ENCODE measurements at regions not wholly inside any gene's neighbourhood (a gene's known extent, or its start where the extent isn't known, plus 50 kb on each side); places are given as distances from the start of the nearest gene placed in this dataset.

DNA sequence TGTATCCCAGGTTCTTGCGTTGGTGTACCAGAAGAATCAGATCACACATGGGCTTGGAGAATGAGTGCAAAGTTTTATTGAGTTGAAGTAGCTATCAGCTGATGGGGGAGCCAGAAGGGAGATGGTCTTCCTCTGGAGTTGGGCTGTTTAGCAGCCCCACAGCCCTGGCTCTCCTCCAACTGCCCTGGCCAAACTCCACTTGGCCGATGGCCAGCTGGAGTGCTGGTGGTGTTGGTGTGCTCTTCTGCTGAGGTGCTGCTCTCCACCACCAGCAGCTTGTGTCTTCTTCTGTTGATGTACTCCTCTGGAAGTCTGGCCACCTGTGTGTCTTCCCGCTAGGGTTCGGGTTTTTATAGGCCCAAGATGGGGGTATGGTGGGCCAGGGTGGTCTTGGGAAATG, 172.8 kb downstream of the TINAG start:
- TF ChIP-seq MYC (IDR thresholded peaks at IDR 0.05; ENCODE audit: low read depth, low read length) (no peak), MAX (IDR thresholded peaks at IDR 0.05; ENCODE audit: low read depth, low read length) (no peak), POLR2A (IDR thresholded peaks at IDR 0.05; ENCODE audit: extremely low read depth, insufficient read length) (no peak)
- TF ChIP-seq, protein P1, sequence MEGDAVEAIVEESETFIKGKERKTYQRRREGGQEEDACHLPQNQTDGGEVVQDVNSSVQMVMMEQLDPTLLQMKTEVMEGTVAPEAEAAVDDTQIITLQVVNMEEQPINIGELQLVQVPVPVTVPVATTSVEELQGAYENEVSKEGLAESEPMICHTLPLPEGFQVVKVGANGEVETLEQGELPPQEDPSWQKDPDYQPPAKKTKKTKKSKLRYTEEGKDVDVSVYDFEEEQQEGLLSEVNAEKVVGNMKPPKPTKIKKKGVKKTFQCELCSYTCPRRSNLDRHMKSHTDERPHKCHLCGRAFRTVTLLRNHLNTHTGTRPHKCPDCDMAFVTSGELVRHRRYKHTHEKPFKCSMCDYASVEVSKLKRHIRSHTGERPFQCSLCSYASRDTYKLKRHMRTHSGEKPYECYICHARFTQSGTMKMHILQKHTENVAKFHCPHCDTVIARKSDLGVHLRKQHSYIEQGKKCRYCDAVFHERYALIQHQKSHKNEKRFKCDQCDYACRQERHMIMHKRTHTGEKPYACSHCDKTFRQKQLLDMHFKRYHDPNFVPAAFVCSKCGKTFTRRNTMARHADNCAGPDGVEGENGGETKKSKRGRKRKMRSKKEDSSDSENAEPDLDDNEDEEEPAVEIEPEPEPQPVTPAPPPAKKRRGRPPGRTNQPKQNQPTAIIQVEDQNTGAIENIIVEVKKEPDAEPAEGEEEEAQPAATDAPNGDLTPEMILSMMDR (IDR thresholded peaks at IDR 0.05; ENCODE audit: low read depth, low read length): no peak

DNA sequence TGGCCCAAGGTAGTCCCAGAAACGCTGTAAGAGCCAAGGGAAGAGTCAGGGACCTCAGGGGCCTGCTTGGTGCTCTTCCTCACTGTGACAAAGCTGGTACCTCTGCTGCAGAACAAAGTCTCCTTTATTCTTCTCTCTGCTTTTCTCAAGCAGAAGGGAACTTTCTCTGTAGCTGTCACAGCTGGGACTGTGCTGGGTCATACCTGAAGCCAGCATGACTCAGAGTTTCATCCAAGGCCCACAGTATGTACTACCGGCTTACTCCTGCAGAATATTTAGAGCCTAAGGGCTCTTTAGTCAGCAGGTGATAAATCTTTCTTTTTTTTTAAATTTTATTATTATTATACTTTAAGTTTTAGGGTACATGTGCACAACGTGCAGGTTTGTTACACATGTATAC, 183.2 kb downstream of the TINAG start:
- no peak overlapping the region for H3K4me3 ChIP-seq (ENCODE audit: low read depth, low read length)
- no peak for DNase-seq (ENCODE audit: low read depth)
- TF ChIP-seq, protein P1 (IDR thresholded peaks at IDR 0.05; ENCODE audit: low read depth, low read length): no peak
- no peak for TF ChIP-seq MYC (IDR thresholded peaks at IDR 0.05; ENCODE audit: low read depth, low read length)
- TF ChIP-seq MAX (IDR thresholded peaks at IDR 0.05; ENCODE audit: low read depth, low read length): no peak

More for the DNA sequence above, 172.8 kb downstream of the TINAG start:
- no peak overlapping the region for H3K4me3 ChIP-seq (ENCODE audit: low read depth, low read length)
- DNase-seq (ENCODE audit: low read depth): no peak

- no peak for DNase-seq (ENCODE audit: low read depth)
- H3K4me3 ChIP-seq (ENCODE audit: low read depth, low read length): no peak overlapping the region
- TF ChIP-seq MYC (IDR thresholded peaks at IDR 0.05; ENCODE audit: low read depth, low read length) (no peak), MAX (IDR thresholded peaks at IDR 0.05; ENCODE audit: low read depth, low read length) (no peak), POLR2A (IDR thresholded peaks at IDR 0.05; ENCODE audit: extremely low read depth, insufficient read length) (no peak)
- TF ChIP-seq, protein P1 (IDR thresholded peaks at IDR 0.05; ENCODE audit: low read depth, low read length): no peak
Measured at GRCh38 chr6:54493138-54493537, 184.9 kb downstream of the TINAG start.

DNA sequence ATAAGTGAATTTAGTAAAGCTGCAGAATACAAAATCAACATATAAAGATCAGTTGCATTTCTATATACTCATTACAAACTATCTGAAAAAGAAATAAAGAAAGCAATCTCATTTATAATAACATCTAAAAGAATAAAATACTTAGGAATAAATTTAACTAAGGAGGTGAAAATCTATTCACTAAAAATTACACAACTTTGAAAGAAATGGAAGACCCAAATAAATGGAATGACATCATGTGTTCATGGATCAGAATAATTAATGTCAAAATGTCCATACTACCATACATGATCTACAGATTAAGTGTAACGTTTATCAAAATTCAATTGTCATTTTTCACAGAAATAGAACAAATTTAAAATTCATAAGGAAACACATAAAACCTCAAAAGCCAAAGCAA, 194.9 kb downstream of the TINAG start:
- DNase-seq (ENCODE audit: low read depth): no peak
- H3K4me3 ChIP-seq (ENCODE audit: low read depth, low read length): no peak overlapping the region
- TF ChIP-seq MYC (IDR thresholded peaks at IDR 0.05; ENCODE audit: low read depth, low read length) (no peak), POLR2A (IDR thresholded peaks at IDR 0.05; ENCODE audit: extremely low read depth, insufficient read length) (no peak), MAX (IDR thresholded peaks at IDR 0.05; ENCODE audit: low read depth, low read length) (no peak)
- TF ChIP-seq, protein P1 (IDR thresholded peaks at IDR 0.05; ENCODE audit: low read depth, low read length): no peak

DNA sequence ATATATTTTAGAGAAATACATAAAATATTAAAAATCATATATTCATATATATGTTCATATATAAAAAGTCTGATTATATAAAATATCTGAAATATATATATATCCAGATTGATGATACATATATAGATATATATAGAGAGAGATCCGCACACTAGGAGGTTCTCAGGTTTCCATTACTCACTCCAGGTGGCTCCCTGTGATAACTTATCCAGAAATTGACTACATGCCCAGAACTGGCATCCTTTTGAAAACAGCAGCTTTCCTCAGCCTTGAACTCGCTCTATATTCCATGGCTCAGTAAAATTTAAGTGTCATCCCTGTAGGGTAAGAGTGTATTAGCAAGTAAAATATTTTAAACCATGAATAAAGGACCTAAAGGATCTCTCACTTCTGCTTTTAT, 206.8 kb downstream of the TINAG start:
- H3K4me3 ChIP-seq (ENCODE audit: low read depth, low read length): no peak overlapping the region
- TF ChIP-seq, protein P1 (IDR thresholded peaks at IDR 0.05; ENCODE audit: low read depth, low read length): no peak
- TF ChIP-seq POLR2A (IDR thresholded peaks at IDR 0.05; ENCODE audit: extremely low read depth, insufficient read length): no peak
- TF ChIP-seq MAX (IDR thresholded peaks at IDR 0.05; ENCODE audit: low read depth, low read length): no peak
- no peak for TF ChIP-seq MYC (IDR thresholded peaks at IDR 0.05; ENCODE audit: low read depth, low read length)
- DNase-seq (ENCODE audit: low read depth): no peak

DNA sequence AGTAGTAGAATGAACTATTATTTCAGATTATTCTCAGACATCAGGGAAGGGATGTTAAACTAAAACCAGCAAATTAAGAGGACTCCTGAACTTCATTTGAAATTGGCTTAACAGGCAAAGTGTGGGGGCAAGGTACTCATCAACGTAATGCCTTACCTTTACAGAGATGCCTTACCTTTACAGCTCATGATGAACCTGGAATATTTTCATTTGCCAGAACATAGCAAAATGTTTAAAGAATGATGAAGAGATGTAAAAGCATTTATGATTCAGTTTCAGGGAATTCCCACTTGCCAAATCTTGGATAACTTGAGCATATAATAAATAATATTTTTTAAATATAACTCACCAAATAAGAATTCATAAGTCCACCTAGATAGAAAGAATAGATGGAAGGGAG, 207.5 kb downstream of the TINAG start:
- no peak for DNase-seq (ENCODE audit: low read depth)
- TF ChIP-seq MAX (IDR thresholded peaks at IDR 0.05; ENCODE audit: low read depth, low read length) (no peak), POLR2A (IDR thresholded peaks at IDR 0.05; ENCODE audit: extremely low read depth, insufficient read length) (no peak)
- no peak overlapping the region for H3K4me3 ChIP-seq (ENCODE audit: low read depth, low read length)

Data from NB4 (cell line).